ENCODE measurements at regions not wholly inside any gene's neighbourhood (a gene's known extent, or its start where the extent isn't known, plus 50 kb on each side); places are given as distances from the start of the nearest gene placed in this dataset.

DNA sequence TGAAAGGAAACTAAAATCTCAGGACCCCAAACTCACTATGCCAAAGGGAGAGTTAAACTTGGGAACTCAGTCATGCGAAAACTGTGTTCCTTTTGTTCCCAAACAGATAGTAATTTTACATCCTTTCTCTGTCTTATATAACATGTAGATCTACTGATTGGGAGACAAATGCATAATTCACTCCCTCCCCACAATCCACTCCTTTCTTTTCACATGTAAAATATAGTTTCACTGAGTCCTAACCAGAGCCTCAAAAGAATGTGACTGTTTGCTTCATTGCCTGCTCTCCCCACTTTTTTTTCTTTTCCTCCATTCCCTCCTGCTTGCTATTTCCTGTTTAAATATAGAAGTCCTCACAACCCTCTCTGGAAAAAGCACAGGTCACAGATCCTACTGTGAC, 699.3 kb upstream of the ADGRL3 start:
- no peaks in the 10 kb centered on the region for H3K9me2 ChIP-seq (replicated peaks; ENCODE audit: insufficient read depth)
- no peaks in the 10 kb centered on the region for H4K20me1 ChIP-seq (ENCODE audit: insufficient read depth, poor library complexity, severe bottlenecking)
- TF ChIP-seq EZH2 (IDR thresholded peaks at IDR 0.05; ENCODE audit: borderline replicate concordance) (no peak), EZH2phosphoT487 (IDR thresholded peaks at IDR 0.05; ENCODE audit: low read depth, severe bottlenecking, unreplicated experiment) (no peak)
- TF ChIP-seq, protein P1, sequence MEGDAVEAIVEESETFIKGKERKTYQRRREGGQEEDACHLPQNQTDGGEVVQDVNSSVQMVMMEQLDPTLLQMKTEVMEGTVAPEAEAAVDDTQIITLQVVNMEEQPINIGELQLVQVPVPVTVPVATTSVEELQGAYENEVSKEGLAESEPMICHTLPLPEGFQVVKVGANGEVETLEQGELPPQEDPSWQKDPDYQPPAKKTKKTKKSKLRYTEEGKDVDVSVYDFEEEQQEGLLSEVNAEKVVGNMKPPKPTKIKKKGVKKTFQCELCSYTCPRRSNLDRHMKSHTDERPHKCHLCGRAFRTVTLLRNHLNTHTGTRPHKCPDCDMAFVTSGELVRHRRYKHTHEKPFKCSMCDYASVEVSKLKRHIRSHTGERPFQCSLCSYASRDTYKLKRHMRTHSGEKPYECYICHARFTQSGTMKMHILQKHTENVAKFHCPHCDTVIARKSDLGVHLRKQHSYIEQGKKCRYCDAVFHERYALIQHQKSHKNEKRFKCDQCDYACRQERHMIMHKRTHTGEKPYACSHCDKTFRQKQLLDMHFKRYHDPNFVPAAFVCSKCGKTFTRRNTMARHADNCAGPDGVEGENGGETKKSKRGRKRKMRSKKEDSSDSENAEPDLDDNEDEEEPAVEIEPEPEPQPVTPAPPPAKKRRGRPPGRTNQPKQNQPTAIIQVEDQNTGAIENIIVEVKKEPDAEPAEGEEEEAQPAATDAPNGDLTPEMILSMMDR (IDR thresholded peaks at IDR 0.05; ENCODE audit: poor library complexity), result no peak
- no peaks in the 10 kb centered on the region for H3K27me3 ChIP-seq
- no peaks in the 10 kb centered on the region for H3K9me3 ChIP-seq (ENCODE audit: low read depth)
- H3K4me1 ChIP-seq (ENCODE audit: insufficient read depth), result no peaks in the 10 kb centered on the region
- DNase-seq (ENCODE audit: low spot score), result no peak
- H3K27ac ChIP-seq, result no peak overlapping the region
- no peak overlapping the region for H3K4me2 ChIP-seq
- 93% methylated on average over 1 of the region's 1 CpG for WGBS (ENCODE audit: low lambda C conversion rate, missing lambda C conversion rate)
- H3K4me3 ChIP-seq, result no peak overlapping the region
- H2AFZ ChIP-seq, result no peak overlapping the region
- H3K36me3 ChIP-seq (replicated peaks; ENCODE audit: insufficient read depth, low read depth), result no peaks in the 10 kb centered on the region
- H3K79me2 ChIP-seq, result no peaks in the 10 kb centered on the region

DNA sequence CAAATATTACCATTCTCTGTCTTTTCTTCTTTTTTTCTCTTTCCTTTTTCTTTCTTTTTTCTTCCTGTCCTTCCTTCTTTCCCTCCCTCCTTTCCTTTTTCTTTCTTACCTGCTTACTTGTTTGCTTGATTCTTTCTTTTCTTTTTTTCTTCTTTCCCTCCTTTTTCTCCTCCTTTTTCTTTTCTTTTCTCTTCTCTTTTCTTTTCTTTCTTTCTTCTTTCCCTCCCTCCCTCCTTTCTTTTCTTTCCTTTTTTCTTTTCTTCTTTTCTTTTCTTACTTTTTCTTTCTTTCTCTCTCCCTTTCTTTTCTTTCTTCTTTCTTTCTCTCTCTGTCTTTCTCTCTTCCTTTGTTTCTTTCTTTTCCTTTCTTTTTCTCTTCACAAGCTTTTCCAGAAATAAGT, 697.4 kb upstream of the ADGRL3 start:
- DNase-seq (ENCODE audit: low spot score), result no peak
- H3K27me3 ChIP-seq, result no peaks in the 10 kb centered on the region
- H2AFZ ChIP-seq, result no peak overlapping the region
- no peak overlapping the region for H3K4me2 ChIP-seq
- H3K9me2 ChIP-seq (replicated peaks; ENCODE audit: insufficient read depth), result no peaks in the 10 kb centered on the region
- H3K4me1 ChIP-seq (ENCODE audit: insufficient read depth), result no peaks in the 10 kb centered on the region
- H3K9me3 ChIP-seq (ENCODE audit: low read depth), result no peaks in the 10 kb centered on the region
- H3K4me3 ChIP-seq, result no peak overlapping the region
- TF ChIP-seq EZH2phosphoT487 (IDR thresholded peaks at IDR 0.05; ENCODE audit: low read depth, severe bottlenecking, unreplicated experiment), result no peak
- no peak for TF ChIP-seq EZH2 (IDR thresholded peaks at IDR 0.05; ENCODE audit: borderline replicate concordance)
- TF ChIP-seq, protein P1 (IDR thresholded peaks at IDR 0.05; ENCODE audit: poor library complexity), result no peak
- no peak overlapping the region for H3K27ac ChIP-seq
- H3K36me3 ChIP-seq (replicated peaks; ENCODE audit: insufficient read depth, low read depth), result no peaks in the 10 kb centered on the region
- no peaks in the 10 kb centered on the region for H3K79me2 ChIP-seq
- no peaks in the 10 kb centered on the region for H4K20me1 ChIP-seq (ENCODE audit: insufficient read depth, poor library complexity, severe bottlenecking)

DNA sequence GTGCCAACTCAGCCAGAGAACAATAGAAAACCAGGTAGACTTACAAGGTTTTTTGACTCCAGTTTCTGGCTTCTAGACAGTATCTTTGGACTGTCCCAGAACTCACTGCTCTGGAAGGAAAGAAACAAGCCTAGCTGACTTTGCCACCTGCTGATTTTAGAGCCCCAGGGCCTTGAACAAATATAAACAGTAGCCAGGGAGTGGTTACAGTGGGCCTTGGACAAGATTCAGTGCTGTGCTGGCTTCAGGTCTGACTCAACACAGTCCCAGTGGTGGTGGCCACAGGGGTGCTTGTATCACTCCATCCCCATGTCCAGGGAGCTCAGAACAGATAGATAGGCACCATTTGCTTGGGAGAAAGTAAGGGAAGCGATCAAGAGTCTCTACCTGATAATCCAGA, 694.1 kb upstream of the ADGRL3 start:
- Histone ChIP-seq H3K9me2 (replicated peaks; ENCODE audit: insufficient read depth) (no peaks in the 10 kb centered on the region), H3K79me2 (no peaks in the 10 kb centered on the region)
- WGBS (ENCODE audit: low lambda C conversion rate, missing lambda C conversion rate), result 67% methylated on average over 1 of the region's 1 CpG

More for the DNA sequence above, 694.1 kb upstream of the ADGRL3 start:
- Histone ChIP-seq H3K4me2 (no peak overlapping the region), H3K9me3 (ENCODE audit: low read depth) (no peaks in the 10 kb centered on the region), H3K27ac (no peak overlapping the region), H3K27me3 (no peaks in the 10 kb centered on the region), H3K36me3 (replicated peaks; ENCODE audit: insufficient read depth, low read depth) (no peaks in the 10 kb centered on the region), H3K4me1 (ENCODE audit: insufficient read depth) (no peaks in the 10 kb centered on the region), H4K20me1 (ENCODE audit: insufficient read depth, poor library complexity, severe bottlenecking) (no peaks in the 10 kb centered on the region), H3K4me3 (no peak overlapping the region), H2AFZ (no peak overlapping the region)
- TF ChIP-seq EZH2 (IDR thresholded peaks at IDR 0.05; ENCODE audit: borderline replicate concordance) (no peak), EZH2phosphoT487 (IDR thresholded peaks at IDR 0.05; ENCODE audit: low read depth, severe bottlenecking, unreplicated experiment) (no peak)
- TF ChIP-seq, protein P1 (IDR thresholded peaks at IDR 0.05; ENCODE audit: poor library complexity), result no peak
- DNase-seq (ENCODE audit: low spot score), result no peak

Data from hepatocyte (in vitro differentiated cells).